Fibroblast of peridontal ligament (primary cell): ENCODE measurements at regions not wholly inside any gene's neighbourhood (a gene's known extent, or its start where the extent isn't known, plus 50 kb on each side); places are given as distances from the start of the nearest gene placed in this dataset.
"Not testable (repeated sequence)": the region's sequence is repeated elsewhere in the genome, so short reads cannot be mapped to it uniquely, and the experiment has no call there.

Experiments used
- DNase-seq: peaks from one replicate; pipeline ENCODE4 v3.0.0-alpha.2; 2010; ENCODE audit errors: extremely low read depth

DNA sequence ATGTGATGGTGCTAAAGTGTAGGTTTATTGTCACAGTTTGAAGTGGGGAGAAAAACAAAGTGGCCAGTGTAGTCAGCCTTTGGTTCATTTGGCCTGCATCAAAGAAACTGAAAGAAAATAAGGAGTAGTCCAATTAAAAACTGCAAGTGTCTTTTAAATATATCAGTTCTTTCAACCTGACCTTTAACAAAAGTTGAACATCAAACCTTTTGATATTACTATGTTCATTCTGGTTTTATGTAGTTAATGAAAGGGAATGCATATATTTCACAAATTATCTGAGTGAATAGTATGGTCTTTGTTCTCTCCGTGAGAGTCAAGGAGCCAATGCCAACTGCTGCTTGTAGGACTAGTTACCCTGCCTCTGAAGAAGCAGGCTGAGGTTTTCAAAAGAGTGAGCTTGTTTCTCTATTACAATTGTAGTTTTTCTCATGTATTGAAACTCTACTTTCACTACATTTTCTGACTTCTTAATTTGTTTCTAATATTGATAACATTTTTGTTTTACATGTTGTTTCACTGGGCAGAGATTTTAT lies 1160.8 kb upstream of the LRRTM3 start:
- DNase-seq = no peak

- DNase-seq = no peak
Observed at GRCh38 chr10:65769828-65770227, 1156.0 kb upstream of the LRRTM3 start.

DNA sequence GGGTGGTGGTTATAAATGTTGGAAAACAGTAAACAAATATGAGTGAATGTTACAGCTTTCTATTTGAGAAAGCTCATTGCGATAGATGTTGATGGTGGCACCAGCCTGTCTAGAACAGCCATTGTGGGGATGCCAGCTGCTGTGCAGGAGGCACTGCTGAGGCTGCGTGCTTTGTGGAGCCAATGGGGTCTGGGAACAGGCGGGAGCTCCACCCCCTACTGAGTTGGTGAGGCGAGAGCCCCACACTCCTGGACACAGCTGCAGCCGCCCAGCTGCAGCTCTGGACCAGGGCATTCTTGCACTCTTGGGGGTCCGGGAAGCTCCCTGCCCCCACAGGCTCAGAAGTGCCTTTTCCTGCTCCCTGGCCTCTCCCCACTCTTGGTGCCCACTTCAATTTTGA lies 1147.1 kb upstream of the LRRTM3 start:
- DNase-seq = no peak

DNA sequence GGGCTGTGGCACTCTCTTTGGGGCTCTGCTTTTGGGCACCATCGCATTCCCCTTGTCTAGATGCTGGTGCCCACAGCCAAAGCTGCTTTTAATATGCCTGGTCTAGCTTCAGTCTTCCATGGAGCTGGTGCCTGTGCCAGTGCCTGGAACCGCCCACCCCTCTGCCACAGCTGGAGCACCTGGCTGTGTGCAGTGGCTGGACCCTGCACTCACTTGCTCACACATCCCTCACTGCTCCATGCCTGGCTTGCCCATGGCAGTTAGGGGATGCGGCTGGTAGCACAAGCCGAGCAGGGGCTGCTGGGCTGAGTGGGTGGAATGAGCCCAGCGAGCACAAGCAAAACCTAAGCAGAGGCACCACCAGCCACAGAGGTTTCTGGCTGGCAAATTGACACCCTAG lies 1145.9 kb upstream of the LRRTM3 start:
- no peak for DNase-seq

- no peak for DNase-seq
Observed at GRCh38 chr10:65786279-65786678, 1139.6 kb upstream of the LRRTM3 start.

DNA sequence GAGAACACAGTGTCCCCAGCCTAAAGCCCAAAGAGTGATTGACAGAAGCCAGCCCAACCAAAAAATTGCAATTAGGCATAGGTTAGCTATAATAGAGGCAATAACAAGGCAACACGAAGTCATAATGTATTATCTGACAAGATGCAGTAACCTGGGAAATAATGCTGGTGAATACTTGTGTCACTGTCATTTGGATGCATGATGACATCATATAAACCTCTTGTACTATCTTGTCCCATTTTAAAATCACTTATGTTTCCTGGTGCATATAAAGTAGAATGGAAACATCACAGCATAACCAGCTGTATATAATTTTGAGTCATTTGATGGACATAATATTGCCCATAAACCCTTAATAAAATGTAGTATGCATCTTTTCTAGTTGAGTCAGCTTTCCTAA lies 1138.3 kb upstream of the LRRTM3 start:
- DNase-seq = no peak

GRCh38 chr10:65788271-65788670 lies 1137.6 kb upstream of the LRRTM3 start:
- no peak for DNase-seq

DNA sequence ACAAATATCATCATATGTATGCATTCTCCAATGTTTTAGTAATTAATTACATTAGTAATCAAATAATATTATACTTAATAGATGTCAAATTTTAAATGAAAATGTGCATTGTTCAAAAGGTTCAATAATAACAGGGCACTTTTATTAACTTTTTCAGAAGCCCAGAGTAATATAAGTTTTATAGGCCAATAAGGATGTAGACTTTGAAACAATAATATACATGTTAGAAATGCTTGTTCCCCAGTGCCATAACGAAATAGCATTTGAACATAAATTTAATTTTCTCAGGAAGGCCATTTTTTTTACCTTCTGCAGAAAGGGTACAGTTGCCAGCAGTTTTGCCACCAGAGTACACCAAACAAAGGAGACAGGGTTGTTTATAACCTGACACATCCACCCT lies 1133.9 kb upstream of the LRRTM3 start:
- no peak for DNase-seq

- DNase-seq = no peak
Observed at GRCh38 chr10:65793738-65794425, 1132.0 kb upstream of the LRRTM3 start.

DNA sequence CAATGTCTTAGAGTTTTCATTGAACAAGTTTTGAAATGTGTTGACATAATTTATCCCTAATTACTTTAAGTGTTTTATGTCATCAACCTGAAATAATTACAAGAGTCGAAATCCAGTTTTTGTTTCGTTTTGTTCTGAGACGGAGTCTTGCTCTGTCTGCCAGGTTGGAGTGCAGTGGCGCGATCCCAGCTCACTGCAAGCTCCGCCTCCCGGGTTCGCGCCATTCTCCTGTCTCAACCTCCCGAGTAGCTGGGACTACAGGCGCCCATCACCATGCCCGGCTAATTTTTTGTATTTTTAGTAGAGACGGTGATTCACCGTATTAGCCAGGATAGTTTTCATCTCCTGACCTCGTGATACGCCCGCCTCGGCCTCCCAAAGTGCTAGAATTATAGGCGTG lies 1131.0 kb upstream of the LRRTM3 start:
- not testable (repeated sequence) for DNase-seq

GRCh38 chr10:65796472-65796871 lies 1129.4 kb upstream of the LRRTM3 start:
- DNase-seq = no peak

- no peak for DNase-seq
Observed at GRCh38 chr10:65798133-65798532, 1127.7 kb upstream of the LRRTM3 start.

DNA sequence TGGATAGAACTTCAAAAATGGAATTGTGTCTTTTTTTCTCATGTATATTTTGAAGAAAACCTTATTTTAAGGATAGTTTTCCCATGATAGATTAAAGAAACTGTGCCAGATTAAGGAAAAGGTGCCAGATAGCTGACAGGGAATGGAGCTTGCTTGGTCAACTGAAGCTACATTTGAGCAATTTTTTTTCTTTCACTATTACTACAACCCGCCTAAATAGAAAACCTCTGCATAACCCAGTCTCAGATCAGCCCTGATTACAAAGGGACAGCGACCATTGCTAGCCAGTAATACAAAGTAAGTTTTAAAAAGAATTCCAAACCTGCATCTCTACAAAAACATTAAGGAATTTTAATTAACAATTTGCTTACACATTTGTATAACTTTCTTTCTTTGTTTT lies 1123.4 kb upstream of the LRRTM3 start:
- no peak for DNase-seq

DNA sequence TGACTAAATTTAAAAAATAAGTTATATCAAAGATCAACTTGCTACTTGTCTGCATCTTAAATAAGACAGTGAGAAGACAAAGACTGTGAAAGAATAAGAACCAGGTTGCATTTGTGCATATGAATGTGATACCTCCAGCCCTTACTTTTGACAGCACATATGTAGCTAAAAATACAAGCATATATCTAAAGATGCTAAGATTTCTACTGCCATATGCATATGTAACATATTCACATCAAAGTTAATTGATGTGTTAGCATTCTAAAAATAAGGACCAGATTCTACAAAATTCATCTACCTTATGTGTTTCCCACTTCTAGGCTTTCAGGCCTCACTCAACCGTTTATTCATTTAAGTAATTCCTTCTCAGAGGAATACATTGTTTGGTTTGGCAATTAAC lies 1120.3 kb upstream of the LRRTM3 start:
- no peak for DNase-seq

GRCh38 chr10:65805993-65806392 lies 1119.8 kb upstream of the LRRTM3 start:
- no peak for DNase-seq

GRCh38 chr10:65808687-65809333 lies 1117.0 kb upstream of the LRRTM3 start:
- no peak for DNase-seq

DNA sequence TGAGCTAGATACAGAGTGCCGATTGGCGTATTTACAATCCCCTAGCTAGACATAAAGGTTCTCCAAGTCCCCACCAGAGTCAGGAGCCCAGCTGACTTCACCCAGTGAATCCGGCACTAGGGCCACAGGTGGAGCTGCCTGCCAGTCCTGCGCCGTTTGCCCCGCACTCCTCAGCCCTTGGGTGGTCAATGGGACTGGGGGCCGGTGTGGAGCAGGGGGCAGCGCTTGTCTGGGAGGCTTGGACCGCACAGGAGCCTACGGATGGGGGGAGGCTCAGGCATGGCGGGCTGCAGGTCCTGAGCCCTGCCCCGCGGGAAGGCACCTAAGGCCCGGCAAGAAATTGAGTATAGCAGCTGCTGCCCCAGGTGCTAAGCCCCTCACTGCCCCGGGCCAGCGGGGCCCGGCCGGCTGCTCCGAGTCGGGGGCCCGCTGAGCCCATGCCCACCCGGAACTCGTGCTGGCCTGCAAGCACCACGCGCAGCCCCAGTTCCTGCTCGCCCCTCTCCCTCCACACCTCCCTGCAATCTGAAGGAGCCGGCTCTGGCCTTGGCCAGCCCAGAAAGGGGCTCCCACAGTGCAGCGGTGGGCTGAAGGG lies 1113.8 kb upstream of the LRRTM3 start:
- DNase-seq = no peak

GRCh38 chr10:65816536-65816935 lies 1109.3 kb upstream of the LRRTM3 start:
- DNase-seq = no peak

- no peak for DNase-seq
Observed at GRCh38 chr10:65818990-65819389, 1106.8 kb upstream of the LRRTM3 start.

- DNase-seq = no peak
Observed at GRCh38 chr10:65827359-65827758, 1098.5 kb upstream of the LRRTM3 start.

DNA sequence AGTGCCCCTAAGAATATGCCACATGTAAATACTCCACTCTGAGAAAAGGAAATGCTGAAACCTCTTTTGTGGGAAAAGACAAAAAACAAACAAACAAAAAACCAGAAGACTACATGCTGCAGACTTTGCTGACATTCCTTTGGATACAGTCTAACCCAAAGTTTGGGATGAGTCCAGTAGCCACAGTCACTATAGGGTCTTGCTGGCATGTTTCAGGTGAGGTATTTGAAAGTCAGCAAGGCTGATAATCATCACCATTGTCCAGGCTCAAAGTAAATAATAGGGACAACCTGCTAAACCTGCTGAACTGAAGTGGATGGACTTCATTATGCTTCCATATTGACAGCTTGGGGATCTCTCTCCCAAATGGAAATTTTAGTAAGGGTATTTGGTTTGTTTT lies 1087.0 kb upstream of the LRRTM3 start:
- no peak for DNase-seq

DNA sequence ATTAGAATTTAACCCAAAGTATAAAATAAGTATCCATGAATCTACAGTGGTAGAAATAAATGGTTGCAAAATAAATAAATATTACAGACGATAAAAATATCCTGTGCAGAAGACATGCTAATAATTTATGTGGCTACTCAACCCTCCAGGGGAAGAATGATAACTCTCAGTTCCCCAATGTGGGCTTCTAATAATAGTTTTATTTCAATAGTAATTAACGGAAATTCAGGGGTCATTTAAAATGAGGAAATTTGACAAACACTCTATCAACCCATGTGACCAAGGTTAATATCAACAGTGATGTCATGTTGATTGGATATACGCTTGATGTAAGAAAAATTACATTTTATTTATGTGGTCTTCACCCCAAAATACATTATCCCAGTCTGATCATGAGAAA lies 1082.6 kb upstream of the LRRTM3 start:
- DNase-seq = no peak

- DNase-seq = no peak
Observed at GRCh38 chr10:65845916-65846315, 1079.9 kb upstream of the LRRTM3 start.
